Body of pancreas (tissue), 4 donors: ENCODE measurements at regions not wholly inside any gene's neighbourhood (a gene's known extent, or its start where the extent isn't known, plus 50 kb on each side); places are given as distances from the start of the nearest gene placed in this dataset.
A peak's percentile ranks its signal among the peaks of the same experiment; 100 is the strongest.
"Not testable (repeated sequence)": the region's sequence is repeated elsewhere in the genome, so short reads cannot be mapped to it uniquely, and the experiment has no call there.

ENCODE experiments used
- ATAC-seq: fragments of 150-250 bp; one replicate; pipeline ENCODE4 v1.9.1; 2016
- DNase-seq, 4 donors: peaks; one replicate each; pipeline ENCODE4 v3.0.0-alpha.2; 2019
- H3K27ac ChIP-seq, 4 donors: fragments of 200-600 bp; sonication (generic); 1 replicate in 3 of 4; 2 replicates in 1 of 4; pipeline versions ENCODE4 v1.5.1 to v1.6.1; 2016 to 2019; ENCODE audit warnings: mild to moderate bottlenecking in 1 of 4, mixed read lengths in 1 of 4, moderate library complexity in 1 of 4
- H3K27me3 ChIP-seq, 2 donors: fragments of 200-600 bp; sonication (generic); one replicate each; pipeline ENCODE4 v1.6.0; 2016; ENCODE audit warnings: mild to moderate bottlenecking in 1 of 2
- H3K36me3 ChIP-seq, 2 donors: fragments of 200-600 bp; sonication (generic); replicated peaks in 1 of 2; 2 replicates each; pipeline ENCODE4 v1.5.1; 2016; ENCODE audit warnings: low read depth in 2 of 2; ENCODE audit not compliant: insufficient read depth in 1 of 2
- H3K4me1 ChIP-seq: fragments of 200-600 bp; sonication (generic); one replicate; pipeline ENCODE4 v1.6.0; 2016
- H3K4me3 ChIP-seq, 2 donors: fragments of 200-600 bp; sonication (generic); 1 replicate in 1 of 2; 2 replicates in 1 of 2; pipeline ENCODE4 v1.5.1; 2016 to 2019
- H3K9me3 ChIP-seq, 3 donors: fragments of 200-600 bp; sonication (generic); 1 replicate in 2 of 3; 2 replicates in 1 of 3; pipeline ENCODE4 v1.5.1; 2016
- CTCF ChIP-seq, 7 experiments: fragments of 450-650 bp in 4 of 7; fragments of 200-600 bp in 3 of 7; sonication (generic) in 3 of 7; IDR thresholded peaks; one replicate each; pipeline ENCODE4 v1.5.1; 2016 to 2019; ENCODE audit warnings: antibody characterized with exemption in 7 of 7
- POLR2A ChIP-seq, 3 donors: fragments of 450-650 bp; IDR thresholded peaks; one replicate each; pipeline ENCODE4 v1.6.1; 2016; ENCODE audit warnings: antibody characterized with exemption in 3 of 3, mild to moderate bottlenecking in 2 of 3
- WGBS, 2 donors: methylation state at CpG; one replicate each; pipeline ENCODE4 v1.1.5; 2017; 5-methylcytosine and 5-hydroxymethylcytosine counted together
- intact Hi-C: fragments of 100-400 bp; cut with DNase I; formaldehyde crosslinking; loops from one replicate; pipeline ENCODE4 v1.15.1; 2023

- Histone ChIP-seq H3K4me1 (no peaks in the 10 kb centered on the region), H3K27me3 (no peaks in the 10 kb centered on the region), H3K27ac (peak overlapping the region in 1 of 4 donors; percentile 34), H3K36me3 (no peaks in the 10 kb centered on the region), H3K9me3 (no peaks in the 10 kb centered on the region), H3K4me3 (no peak overlapping the region)
- TF ChIP-seq CTCF (IDR thresholded peaks at IDR 0.05) (no peak), POLR2A (IDR thresholded peaks at IDR 0.05) (no peak)
- 70 to 76% methylated on average over 4 of the region's 4 CpGs for WGBS, 2 donors
- ATAC-seq (no peak), DNase-seq (no peak)
- intact Hi-C loops: no loop called here
Observed at GRCh38 chr11:103736315-103737036, 300.0 kb upstream of the DDI1 start.

DNA sequence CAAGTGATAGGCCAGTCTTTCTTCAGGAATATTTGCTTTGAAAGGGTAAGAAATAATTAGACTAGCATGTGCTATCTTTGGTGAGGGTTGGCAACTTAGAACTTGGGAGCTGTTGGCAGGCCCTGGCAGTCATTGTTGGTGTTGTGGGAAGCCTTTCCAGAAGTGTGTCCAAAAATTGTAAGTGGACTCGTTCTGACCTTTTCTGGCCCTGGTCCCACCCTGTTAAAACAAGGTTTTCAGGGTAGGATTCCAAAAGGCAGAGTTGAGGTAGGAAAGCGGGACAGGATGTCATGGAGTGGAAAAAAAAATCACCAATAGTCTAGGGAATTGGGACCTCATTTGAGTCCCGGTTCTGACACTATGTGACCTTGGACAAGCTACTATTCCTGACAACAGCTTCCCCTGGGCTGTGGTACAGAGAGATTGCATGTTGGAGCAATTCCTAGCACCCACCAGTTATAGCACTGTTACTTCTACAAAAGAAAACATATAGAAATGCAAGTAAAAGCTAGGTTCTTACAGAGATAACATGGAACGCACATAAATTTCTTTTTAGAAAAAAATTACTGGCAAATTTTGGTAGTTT is 299.3 kb upstream of the DDI1 start:
- H3K4me1 ChIP-seq: no peaks in the 10 kb centered on the region
- 34 to 49% methylated on average over 4 of the region's 4 CpGs for WGBS, 2 donors
- no peaks in the 10 kb centered on the region for H3K27me3 ChIP-seq
- peak overlapping the region in 1 of 4 donors; percentile 34 for H3K27ac ChIP-seq
- intact Hi-C loops: no loop called here
- DNase-seq (no peak), ATAC-seq (no peak)
- H3K36me3 ChIP-seq: no peaks in the 10 kb centered on the region
- TF ChIP-seq CTCF (IDR thresholded peaks at IDR 0.05): no peak
- no peak for TF ChIP-seq POLR2A (IDR thresholded peaks at IDR 0.05)
- H3K4me3 ChIP-seq: no peak overlapping the region
- H3K9me3 ChIP-seq: no peaks in the 10 kb centered on the region

DNA sequence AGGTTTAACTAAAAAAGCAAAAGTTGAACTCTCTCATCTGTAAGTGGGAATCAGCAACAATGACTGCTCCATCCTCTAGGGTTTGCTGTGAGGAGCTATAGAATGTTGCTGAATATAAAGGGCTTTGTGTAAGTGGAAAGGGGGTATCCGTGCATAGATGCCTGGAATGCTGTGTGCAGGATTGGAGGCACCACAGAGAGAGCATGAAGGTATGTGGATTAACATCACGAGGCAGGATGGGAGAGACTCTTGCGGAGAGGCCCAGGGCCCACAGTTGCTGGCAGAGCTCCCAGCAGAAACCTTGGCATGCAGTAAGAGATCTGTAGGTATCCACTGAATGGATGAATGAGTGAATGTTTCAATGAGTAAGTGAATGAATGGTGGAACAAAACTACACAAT is 298.7 kb upstream of the DDI1 start:
- no peak overlapping the region for H3K27ac ChIP-seq
- H3K4me3 ChIP-seq: no peak overlapping the region
- intact Hi-C loops: no loop called here
- H3K27me3 ChIP-seq: no peaks in the 10 kb centered on the region
- 61 to 88% methylated on average over 3 of the region's 3 CpGs for WGBS, 2 donors
- H3K4me1 ChIP-seq: no peaks in the 10 kb centered on the region
- DNase-seq (no peak), ATAC-seq (no peak)
- no peaks in the 10 kb centered on the region for H3K36me3 ChIP-seq
- H3K9me3 ChIP-seq: no peaks in the 10 kb centered on the region
- TF ChIP-seq CTCF (IDR thresholded peaks at IDR 0.05): no peak
- TF ChIP-seq POLR2A (IDR thresholded peaks at IDR 0.05): no peak

DNA sequence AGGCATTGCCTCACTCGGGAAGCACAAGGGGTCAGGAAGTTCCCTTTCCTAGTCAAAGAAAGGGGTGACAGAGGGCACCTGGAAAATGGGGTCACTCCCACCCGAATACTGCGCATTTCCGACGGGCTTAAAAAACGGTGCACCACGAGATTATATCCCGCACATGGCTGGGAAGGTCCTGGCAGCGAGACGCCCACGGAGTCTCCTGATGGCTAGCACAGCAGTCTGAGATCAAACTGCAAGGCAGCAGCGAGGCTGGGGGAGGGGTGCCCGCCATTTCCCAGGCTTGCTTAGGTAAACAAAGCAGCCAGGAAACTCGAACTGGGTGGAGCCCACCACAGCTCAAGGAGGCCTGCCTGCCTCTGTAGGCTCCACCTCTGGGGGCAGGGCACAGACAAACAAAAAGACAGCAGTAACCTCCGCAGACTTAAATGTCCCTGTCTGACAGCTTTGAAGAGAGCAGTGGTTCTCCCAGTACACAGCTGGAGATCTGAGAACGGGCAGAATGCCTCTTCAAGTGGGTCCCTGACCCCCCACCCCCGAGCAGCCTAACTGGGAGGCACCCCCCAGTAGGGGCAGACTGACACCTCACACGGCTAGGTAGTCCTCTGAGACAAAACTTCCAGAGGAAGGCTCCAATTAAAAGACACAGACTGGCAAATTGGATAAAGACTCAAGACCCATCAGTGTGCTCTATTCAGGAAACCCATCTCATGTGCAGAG is 297.2 kb upstream of the DDI1 start:
- not testable (repeated sequence) for DNase-seq, H3K4me3 ChIP-seq

GRCh38 chr11:103744496-103745153 is 291.8 kb upstream of the DDI1 start:
- no peaks in the 10 kb centered on the region for H3K27me3 ChIP-seq
- H3K36me3 ChIP-seq: no peaks in the 10 kb centered on the region
- no peaks in the 10 kb centered on the region for H3K9me3 ChIP-seq
- no peaks in the 10 kb centered on the region for H3K4me1 ChIP-seq
- intact Hi-C loops: no loop called here
- TF ChIP-seq POLR2A (IDR thresholded peaks at IDR 0.05): no peak
- no peak for TF ChIP-seq CTCF (IDR thresholded peaks at IDR 0.05)
- no peak overlapping the region for H3K27ac ChIP-seq
- no peak for DNase-seq
- no peak for ATAC-seq
- 38 to 45% methylated on average over 2 of the region's 2 CpGs for WGBS, 2 donors
- H3K4me3 ChIP-seq: no peak overlapping the region

More for the DNA sequence above, 297.2 kb upstream of the DDI1 start:
- H3K36me3 ChIP-seq, H3K27ac ChIP-seq, intact Hi-C loops, H3K9me3 ChIP-seq, H3K4me1 ChIP-seq, H3K27me3 ChIP-seq, ATAC-seq: not testable (repeated sequence)
- WGBS, 2 donors: 51 to 63% methylated on average over 12 to 18 of the region's 18 CpGs
